ENCODE measurements at regions not wholly inside any gene's neighbourhood (a gene's known extent, or its start where the extent isn't known, plus 50 kb on each side); places are given as distances from the start of the nearest gene placed in this dataset.

DNA sequence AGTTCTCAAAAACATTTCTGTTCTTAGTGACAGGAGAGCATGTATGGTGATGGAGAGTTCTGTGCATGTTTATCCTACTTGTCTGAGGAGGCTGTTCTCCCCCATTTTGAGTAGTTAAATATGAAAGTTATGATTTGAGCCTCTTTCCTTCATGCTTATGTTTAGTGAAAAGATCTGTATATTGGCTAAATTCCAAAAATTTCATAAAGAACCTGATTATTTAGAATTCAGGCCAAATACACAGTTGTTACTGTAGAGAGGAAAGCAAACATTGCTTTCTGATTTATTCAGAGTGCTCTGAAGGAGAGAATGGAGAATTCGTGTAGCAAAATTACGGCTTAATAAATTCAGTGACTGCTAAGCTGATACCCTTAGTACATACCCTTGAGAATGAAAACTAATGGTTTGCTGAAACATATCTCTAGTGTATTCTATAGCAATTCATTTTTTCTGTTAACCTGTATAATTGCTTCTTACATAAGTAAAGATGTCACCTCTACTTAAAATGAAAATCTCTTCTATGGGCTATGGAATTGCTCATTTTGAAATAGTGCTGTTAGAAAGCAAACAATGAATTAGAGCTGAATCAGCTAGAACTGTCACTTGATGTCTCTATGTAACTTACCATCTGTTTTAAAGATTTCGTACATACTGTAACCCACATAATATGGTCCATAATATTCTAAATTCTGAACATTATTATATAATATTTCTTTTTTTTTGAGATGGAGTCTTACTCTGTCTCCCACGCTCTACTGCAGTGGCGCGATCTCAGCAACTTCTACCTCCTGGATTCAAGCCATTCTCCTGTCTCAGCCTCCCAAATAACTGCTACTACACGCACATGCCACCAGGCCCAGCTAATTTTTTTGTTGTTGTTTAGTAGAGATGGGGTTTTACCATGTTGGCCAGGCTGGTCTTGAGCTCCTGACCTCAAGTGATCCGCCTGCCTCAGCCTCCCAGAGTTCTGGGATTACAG lies 417.0 kb upstream of the RGS6 start:
- no peak for DNase-seq

DNA sequence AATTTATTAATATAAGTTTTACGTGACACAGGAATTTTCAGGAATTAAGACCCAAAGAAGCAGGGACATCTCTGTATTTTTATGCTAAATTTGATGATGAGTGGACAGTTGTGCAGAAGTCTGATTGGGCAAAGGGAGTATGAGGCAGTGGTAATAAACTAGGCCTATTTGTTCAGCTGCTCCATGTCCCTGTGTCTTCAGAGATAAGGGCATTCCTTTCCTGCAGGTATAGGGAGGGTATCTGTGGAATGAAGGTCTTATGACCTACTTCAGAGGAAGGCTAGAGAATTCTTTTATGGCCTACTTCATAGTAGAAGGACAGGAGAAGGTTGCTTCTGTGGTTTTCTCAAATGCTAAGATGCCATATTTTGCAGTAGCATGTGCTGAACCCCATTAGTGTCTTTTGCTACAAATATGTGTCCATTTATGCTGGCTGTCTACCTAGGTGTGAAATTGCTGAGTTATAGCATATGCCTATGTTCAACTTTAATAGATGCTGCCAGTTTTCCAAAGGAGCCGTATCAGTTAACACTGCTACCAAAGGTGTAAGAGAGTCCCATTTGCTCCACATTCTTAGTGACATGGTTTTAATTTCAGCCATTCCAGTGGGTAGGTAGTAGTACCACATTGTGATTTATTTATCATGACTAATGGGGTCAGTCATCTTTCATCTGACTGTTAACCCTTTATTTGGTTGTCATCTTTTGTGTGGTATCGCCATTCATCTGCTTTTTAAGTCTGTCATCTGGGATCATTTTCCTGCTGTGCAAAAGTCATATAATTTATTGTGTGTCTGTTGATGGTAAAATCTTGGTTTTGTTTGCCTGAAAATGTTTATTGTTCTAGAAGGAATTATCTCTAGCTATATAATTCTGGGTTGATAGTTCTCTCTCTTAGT lies 410.7 kb upstream of the RGS6 start:
- no peak for DNase-seq

DNA sequence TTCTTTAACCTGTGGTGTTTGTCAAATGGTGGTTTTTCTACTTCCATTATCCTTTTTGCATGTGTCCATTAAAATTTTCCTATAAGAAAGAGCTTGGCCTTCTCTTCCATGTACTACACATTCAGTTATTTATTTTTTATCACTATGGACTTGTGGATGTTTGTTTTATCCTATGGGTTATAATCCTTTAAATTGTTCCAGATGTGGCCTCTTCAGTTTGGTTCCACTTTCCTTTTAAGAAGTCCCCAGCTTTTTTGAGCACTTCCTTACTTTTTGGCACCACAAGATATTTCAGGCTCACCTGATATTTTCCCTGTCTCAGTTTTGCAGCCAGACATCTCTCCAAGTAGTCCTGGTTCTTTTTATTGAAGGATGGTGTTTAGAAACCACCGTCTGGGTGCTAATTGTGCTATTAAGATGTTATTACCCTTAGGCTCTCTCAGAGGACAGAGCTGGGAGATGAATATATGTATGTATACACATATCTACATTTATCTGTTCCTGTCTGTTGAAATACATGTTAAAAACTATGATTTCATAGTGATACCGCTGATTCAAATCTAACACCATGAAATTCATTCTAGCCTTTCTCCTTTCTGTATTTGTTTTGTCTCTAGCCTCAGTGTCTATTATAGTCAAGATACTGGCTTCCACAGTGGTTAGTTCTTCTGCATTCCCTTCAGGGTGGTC lies 408.5 kb upstream of the RGS6 start:
- DNase-seq: no peak

DNA sequence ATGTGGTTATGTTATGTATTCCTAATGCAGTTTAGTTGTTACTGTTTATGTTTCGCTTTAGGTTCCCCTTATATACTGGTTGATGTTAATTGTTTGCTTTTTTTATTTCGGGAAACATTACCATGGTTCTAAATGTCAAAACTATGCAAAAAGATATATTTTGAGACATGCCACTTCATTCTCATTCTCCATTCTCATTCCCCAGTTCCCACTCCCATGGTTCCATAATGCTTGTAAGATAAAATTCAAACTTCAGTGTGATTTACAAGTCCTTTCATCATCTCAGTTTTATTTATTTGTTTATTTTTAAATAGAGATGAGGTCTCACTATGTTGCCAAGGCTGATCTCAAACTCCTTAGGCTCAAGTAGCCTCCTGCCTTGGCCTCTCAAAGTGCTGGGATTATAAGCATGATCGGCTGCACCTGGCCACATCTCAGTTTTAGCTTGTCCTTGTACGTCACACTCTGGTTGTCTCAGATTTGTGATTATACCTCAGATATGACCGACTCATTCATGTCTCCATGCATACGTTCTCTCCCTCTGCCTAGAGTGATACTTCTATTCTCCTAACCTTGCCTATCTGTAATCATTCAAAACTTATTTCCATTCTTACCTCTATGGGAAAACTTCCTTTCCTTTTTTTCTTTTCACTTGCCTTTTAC lies 407.8 kb upstream of the RGS6 start:
- DNase-seq: no peak

DNA sequence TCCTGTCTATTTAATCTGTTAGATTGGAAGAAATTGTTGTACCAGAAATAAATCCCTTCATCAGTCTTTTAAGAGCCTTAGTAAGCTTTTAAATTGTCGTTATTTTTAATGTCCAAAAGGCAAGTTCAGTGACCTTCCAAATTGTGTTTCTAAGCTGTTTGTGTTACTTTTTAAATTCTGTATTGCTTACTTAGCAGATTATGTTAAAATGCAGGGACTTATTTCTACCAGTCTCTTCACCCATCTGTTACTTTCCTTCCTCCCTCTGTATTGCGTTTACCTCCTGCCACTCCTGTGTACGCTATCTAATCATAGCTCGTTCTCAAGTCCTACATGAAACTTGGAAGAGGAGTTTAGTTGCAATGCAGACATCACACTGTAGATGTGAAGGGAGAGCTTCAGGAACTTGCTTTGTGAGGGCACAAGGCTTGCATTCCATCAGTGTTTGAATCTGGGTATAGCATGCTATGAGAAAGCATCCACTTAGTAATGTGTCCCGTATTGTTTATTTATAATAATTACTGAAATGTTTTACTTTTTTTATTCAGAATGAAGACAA lies 406.5 kb upstream of the RGS6 start:
- DNase-seq: no peak

DNA sequence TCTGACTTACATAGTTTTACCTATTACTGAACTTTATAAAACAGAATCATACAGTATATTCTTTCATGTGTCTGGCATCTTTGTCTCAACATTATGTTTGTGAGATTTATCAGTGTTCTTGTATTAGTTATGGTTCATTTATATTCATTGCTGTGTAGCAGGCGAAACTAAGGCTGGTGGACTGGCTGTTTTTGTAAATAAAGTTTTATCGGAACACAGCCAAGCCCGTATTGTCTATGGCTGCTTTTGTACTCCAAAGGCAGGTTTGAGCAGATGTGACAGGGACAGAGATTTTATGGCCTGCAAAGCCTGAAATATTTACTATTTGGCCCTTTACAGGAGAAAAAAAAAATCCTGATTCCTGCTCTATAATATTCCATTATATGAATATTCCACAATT lies 405.8 kb upstream of the RGS6 start:
- DNase-seq: no peak

DNA sequence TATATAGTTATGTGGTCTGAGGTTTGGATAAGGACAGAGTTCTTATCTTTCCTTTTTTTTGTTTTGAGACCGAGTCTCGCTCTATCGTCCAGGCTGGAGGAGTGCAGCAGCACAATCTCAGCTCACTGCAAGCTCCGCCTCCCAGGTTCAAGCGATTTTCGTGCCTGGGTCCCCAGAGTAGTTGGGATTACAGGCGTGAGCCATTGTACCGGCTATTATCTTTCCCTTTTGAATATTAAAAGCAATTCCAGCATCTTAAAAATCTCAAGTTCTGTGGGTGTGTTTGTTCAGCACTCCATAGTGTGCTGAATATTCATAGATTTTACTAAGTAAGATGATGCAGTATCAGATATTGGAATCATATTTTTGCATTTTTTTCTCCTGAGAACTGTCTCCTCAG lies 404.4 kb upstream of the RGS6 start:
- DNase-seq: no peak

DNA sequence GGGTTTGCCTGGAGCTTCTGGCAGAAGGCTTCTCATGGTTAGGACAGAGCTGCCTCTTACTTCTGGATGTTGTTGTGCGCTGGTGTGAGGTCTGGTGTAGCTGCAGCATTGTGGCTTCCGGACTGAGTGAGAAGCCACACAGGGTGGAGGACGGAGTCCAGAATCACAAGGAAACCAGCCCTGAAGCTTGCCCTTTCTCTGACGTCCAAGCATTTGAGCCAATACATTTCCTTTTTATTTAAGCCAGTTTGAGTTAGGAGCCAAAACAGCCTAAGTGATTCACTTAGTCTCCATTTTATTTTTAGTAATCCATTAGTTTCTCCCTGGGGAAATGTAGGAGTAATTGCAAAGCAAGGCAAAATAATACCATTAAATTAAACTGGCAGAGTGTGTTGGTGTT lies 402.4 kb upstream of the RGS6 start:
- DNase-seq: no peak

DNA sequence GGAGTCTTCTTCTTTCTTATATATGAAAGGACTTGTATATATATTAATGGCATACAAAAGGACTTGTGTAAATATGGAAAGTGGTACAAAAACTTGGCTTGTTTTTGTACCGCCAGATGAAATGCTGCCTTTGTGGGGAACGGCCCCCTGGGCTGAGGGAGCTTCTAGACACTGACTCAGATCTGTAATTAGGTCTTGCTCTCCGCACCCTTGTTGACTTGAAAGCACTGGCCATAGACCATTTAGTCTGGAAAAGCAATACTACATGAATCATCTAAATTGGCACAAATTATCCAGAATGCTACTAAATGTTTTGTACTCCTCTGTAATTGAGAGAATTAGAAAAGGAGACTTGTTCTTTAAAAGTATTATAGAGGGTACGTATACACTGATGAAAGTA lies 399.9 kb upstream of the RGS6 start:
- no peak for DNase-seq

DNA sequence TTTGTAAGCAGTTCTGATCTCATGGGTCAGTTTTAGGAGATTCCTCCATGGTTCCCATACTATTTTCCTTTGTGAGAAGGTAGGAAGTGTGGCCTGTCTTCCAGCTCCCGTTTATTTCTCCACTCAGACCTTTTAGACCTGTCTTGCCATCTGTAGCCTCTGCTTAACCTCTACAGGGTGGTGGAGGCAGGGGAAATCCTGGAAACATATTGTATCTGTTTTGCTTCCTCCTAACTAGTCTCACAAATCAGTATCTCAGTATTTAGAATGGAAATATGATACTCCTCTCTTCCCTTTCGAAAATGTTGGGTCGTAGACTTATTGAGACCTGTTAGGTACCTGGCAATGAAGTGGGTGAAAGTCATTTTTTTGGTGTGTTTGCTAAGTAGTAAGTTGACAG lies 399.4 kb upstream of the RGS6 start:
- DNase-seq: no peak

DNA sequence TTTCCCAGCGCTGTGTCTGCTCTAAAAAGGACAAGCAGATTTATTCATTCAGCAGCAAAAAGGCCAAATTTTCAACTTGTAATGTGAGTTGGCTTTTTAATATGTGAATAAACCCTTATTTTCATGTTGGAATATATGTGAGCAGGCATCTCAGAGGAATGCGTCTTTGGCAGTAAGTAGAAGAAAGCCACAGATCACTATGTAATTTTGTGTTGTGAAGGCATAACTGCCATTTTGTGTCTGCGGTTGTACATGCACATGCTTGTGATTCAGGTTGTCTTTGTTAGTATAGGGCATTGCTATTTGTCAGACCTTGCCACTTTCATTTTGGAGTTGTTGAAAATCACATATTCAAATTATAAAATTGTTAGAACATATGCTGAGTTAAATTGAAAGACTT lies 398.8 kb upstream of the RGS6 start:
- DNase-seq: no peak

DNA sequence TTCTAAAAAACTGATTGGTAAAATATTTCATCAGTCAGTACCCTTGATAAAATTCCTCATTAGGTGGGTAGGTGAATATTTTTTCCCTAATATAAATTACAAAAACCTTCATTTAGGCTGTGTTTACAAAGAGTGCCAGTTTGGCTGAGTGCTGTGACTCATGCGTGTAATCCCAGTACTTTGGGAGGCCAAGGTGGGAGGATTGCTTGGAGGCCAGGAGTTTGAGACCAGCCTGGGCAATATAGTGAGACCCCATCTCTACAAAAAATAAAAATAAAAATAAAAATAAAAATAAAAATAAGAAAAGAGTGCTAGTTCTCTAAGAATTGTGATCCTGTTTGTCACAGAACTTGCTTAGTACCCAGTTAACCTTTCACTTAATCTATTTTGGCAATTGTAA lies 398.4 kb upstream of the RGS6 start:
- DNase-seq: no peak

DNA sequence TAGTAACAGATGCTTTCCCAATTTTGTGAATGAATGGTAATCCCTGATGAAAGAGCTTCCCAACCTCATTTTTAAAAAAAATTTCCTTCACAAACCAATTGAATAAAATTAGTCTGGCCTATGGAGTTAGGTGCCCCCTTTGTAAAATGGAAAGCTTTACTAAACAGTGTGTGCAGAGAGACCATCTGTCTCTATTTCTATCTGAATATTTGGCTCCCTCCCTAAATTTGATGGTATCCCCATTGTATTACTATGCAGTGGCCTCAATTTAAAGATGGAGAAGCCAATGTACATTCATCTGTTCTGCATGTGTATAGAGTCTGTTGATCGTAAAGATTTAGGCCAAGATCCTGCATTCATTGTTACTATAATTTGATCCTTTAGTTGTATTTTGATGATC lies 397.7 kb upstream of the RGS6 start:
- no peak for DNase-seq

DNA sequence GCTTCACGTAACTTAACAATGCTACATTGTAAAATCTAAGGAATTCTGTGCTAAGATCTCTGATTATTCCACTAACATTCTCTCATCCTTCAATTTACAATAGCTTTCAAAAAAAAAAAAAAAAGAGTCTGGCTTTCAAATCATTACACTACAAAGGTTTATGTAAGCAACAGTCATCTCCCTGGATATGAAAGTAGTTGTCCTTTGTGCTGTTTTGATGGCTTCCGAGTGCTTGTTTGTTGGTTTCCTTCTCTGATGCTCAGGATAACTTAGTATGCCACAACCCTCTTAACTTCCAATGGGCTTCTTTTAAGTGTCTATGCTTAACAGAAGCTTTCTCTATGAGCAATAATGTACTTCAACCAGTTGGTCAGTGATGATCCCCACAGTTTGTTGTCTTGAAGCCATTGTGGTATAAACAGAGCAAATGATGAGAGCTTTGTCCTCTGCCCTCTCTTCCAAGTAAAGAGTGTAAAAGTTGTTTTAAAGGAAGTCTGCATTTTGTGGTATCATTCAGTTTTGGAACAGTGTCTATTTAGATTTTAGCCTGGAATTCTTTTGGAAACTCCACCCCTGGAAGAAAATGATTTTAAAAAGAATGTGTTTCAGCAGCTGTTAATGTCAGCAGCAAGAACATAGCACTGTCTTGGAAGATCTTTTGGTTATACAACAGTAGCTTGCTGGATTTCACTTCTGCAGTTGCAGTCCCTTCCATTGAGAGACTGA lies 396.1 kb upstream of the RGS6 start:
- no peak for DNase-seq

DNA sequence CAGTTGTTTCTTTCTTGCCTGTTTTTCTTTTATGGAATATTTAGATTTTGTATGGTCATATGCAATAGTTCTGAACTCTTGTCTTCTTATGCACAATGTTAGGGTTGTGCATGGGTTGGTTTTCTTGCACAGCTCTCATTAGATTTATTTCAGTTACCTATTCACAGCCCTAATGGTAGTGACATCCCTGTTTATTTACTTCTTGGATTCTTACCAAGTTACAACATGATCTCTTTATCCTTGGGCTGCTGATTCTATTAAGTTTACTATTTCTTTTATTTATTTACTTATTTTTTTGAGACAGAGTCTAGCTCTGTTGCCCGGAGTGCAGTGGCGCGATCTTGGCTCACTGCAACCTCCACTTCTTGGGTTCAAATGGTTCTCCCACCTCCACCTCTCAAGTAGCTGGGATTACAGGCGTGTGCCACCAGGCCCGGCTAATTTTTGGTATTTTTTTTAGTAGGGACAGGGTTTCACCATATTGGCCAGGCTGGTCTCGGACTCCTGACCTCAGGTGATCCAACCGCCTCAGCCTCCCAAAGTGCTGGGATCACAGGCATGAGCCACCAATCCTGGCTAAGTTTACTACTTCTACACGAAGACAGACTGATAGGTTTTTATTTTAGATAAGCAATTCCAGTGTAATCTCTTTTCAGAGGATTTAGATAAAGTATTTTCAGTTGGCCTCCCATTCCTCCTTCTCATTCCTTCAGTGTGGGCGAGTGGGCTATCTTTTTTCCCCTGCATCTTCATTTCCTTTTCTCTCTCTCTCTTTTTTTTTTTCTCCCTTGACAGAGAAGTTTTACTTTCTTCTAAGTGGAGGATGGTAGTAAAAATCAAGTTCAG lies 395.1 kb upstream of the RGS6 start:
- no peak for DNase-seq

DNA sequence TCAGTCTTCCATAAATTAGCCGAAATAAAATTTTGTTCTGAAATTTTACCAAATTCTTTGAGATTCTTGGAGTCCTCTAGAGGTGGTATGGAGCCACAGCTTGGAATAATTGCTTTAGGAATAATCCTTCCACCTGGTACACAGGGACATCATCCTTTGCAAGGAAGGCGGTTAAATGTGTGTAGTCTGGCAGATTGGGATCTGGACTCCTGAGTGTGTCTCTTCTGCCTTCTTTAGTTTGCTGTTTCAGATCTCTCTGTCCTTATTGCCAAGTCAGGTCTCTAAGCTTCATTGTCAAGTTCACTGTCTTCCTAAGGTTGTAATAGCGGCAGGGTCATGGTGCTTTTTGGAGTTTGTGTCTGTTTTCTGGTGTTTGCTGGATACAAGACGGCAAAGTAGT lies 393.9 kb upstream of the RGS6 start:
- no peak for DNase-seq

DNA sequence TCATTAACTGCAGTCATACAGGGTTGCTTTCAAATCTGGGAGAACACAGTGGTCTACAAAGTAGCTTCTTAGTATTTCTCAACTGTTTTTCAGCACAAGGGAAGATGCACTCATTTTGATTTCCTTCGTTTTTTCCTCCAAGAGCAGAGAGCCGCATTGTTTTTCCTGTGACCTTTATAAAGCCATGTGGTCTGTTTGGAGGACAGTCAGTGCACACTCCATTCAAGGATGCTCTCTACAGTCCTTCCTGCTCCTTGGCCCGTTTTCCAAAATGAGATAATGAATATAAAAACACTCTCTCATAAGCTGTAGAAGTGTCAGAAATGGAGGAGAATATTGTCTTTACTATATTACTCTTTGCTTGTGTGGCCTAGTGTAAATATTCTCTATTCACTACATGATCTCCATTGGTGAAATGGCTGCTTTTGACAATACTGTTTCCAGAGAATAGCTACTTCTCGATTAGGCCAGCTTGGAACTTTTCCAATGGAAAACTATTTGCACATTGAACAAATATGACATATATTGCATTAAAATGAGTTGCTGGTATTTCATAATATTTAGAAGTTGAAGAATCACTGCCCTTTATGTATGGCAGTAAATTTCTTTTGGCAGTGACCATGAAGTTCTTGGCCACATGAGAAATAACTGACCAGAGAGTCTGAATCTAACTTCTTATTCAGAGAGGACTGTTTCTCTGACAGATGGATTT lies 393.1 kb upstream of the RGS6 start:
- no peak for DNase-seq

DNA sequence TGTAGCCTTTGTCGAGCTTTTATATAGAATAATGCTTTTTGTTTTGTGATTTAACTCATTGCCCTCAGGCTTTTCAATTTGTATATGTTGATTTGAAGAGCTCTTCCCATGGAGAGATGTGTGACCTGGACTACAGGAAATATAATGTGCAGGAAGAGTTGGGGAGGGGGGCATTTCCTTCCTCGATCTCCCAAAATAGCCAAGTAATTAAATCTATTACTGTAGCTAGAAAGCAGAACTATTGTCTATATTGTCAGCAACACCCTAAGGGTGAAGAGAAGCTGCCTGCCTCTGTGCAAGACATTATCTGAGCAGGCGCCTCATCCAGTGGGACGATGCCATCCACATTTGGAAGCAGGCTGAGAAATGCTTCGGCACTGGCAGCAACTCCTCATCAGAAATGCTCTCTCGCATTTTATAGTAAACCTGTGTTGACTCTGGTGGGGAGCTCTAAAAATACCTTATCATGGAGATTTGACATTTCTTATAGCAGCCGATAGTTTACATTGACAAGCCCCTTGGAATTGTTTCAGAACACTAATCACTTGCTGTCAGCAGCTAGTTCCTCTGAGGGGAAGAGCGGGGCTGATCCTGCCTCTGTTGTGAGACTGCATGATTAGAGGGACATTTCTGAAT lies 392.5 kb upstream of the RGS6 start:
- no peak for DNase-seq

DNA sequence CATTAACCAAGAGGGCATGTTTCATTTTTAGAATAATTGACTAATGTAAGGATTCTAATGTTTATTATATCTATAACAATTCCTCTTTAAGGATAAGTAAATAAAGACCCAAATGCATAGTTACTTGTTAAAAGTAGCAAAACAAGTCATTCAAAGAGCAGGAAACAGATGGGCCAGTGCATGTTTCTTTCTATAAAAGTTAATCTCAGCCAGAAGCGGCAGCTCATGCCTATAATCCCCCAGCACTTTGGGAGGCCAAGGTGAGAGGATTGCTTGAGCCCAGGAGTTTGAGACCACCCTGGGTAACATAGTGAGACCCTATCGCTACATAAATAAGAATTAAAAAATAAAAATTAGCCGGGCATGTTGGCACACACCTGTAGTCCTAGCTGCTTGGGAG lies 391.0 kb upstream of the RGS6 start:
- DNase-seq: no peak

Data from suppressor macrophage treated with lipopolysaccharide for 1 hour (primary cell).